GM19239 (cell line): ENCODE measurements at regions not wholly inside any gene's neighbourhood (a gene's known extent, or its start where the extent isn't known, plus 50 kb on each side); places are given as distances from the start of the nearest gene placed in this dataset.
A peak's percentile ranks its signal among the peaks of the same experiment; 100 is the strongest.
"Not testable (repeated sequence)": the region's sequence is repeated elsewhere in the genome, so short reads cannot be mapped to it uniquely, and the experiment has no call there.

Source experiments
- DNase-seq: peaks from one replicate; pipeline ENCODE4 v3.0.0; 2011; ENCODE audit warnings: low spot score; ENCODE audit not compliant: insufficient read length
- FAIRE-seq: peaks from 2 replicates; lab custom pipeline; 2011; peaks lifted over from hg19 to GRCh38; lab: Jason Lieb, UNC

DNA sequence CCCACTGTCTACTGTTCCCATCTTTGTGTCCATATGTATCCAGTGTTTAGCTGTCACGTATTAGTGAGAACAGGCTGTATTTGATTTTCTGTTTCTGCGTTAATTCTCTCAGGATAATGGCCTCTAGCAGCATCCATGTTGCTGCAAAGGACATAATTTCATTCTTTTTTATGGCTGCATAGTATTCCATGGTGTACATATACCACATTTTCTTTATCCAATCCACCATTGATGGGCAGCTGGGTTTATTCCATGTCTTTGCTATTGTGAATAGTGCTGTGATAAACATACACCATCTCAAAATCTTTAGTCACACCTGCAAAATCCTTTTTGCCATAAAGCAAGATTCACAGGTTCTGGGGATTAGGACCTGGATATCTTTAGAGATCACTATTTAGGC is 334.4 kb upstream of the CLINT1 start:
- not testable (repeated sequence) for FAIRE-seq, DNase-seq

DNA sequence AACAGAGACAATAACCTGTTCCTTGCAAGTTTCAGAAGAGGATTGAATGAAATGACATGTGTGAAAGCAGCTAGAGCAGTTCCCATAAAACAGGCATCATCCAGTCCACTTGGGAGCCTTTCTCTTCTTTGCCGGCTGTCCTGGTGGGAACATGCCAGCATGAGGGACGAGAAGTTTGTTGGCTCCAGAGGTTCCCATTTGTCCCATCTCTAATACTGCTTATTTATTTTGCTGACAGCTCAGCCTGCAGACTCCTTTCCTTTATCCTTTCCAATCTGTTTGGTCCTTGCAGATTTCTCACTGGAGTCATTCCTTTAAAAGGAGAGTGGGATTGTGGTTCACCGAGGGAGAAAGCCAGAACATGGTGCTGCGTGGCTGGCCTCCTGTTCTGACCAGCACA is 321.5 kb upstream of the CLINT1 start:
- DNase-seq, result no peak
- FAIRE-seq, result no peak

DNA sequence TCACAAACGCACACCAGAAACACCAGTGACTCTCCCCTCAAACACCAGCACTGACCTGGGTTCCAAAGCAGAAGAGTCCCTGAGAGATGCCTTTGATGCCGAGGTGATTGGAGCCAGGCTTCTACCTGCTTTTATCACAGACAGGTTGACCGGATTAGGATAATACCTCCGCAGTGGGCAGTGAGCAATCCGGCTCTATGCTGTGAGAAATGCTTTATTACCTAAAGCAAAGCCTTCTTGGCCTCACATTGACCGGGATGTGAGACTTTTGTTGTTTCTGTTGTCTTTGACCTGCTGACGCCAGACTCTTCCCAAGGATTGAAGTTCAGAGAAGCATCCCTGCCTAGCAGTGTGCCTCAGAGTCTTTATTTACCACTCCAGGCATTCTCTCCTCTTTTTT is 320.3 kb upstream of the CLINT1 start:
- DNase-seq (no peak), FAIRE-seq (no peak)

DNA sequence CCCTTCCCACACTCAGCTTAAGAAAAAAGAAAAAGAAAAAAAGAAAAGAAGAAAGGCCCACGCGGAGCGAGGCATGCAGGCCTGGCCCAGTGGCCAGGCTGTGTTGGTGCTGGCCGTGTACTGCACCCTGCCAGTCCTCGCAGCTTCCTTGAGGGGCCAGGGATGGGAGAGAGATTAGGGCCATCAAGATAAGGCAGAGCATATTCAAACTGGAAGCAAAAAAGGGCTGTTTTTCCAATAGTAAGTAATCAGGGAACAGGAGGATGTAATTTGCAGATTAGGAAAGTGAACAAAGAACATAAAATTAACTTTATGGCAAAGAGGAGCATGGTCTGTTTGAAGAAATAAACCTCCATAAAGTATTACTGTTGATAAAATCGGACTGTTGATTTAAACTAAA is 319.6 kb upstream of the CLINT1 start:
- FAIRE-seq, result no peak

DNA sequence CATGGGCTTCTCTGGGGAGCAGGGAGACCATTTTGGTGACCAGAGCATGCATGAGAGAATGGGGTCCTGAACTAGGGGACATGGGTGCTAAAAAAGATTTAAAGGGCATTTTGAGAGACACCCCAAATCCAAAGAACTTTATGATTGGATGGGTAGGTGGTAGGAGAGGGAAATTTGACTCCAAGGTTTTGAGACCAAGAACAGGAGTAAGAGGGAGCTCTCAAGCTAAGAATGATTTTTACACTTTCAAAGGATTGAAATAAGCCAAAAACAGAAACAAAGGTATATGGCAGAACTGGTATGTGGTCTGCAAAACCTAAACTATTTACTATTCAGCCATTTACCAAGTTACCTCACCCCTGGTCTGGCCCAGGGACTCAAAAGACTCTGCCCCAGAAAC is 318.2 kb upstream of the CLINT1 start:
- no peak for FAIRE-seq
- no peak for DNase-seq

More for the DNA sequence above, 319.6 kb upstream of the CLINT1 start:
- DNase-seq, result no peak

DNA sequence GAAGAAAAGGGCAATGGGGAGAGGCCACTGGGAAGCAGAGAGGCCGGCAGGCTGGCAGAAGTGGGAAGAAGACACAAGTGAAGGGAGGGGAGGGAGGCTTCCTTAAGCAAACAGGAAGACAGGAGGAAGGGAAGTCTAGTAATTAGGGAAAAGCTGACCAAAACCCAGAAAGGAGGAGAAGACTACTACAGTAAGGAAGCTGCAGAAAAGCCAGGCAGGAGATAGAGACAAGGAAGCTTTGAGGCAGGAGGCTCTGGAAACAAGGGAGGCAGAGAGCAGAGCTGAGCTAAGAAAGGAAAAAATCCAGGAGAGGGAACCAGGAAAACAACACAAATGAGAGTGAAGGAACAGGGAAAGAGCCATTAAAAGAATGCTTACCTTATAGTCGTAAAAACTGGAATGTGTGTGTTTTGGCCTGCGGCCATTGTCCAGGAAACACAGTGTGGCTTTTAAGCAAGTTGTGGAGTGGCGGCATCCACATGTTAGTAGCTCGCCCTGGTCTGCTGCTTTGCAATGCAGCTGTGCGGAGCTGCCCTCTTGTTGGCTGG is 317.1 kb upstream of the CLINT1 start:
- DNase-seq, result no peak
- no peak for FAIRE-seq

DNA sequence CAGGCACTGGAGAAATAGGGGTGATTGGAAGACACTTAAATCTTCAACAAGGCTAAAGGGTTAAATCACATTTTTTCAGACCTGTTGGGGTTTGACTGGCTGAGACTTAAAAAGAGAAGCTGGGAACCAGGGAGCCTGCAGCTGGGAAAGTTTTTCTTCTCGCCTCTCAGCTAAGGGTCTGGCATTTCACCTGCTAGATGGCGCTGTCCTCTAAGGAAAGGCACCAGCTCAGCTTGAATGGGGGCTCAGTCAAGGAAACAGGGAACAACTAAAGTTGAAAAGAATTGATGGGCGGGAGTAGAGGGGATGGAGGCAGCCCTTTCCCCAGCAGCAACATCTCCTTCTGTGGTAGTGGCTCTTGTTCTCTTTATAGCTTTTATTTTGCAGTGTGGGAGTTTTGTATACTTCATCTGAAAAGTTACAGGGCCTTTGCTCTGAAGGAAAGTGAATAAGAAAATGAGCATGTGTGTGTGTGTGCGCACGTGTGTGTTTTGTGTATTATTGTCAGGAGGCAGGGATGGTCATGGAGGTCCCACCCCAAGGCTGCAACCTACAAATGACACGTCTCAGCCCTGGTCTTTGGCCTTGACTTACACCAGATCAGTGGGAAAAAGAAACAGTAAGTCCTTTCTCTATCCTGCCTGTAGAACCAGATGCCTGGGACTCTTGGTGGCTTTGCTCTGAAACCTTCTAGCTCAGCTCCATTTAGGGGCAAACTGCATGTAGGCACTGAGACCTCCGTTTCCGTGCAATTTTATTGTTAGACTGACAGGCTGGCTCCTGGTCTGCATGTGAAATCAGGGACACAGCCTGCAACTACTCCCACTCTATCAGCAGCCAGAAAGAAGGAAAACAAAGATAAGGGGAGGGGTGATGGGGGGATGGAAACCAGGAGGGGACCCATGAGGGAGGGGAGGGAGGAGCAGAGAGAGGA is 316.2 kb upstream of the CLINT1 start:
- DNase-seq (peak; percentile 43), FAIRE-seq (peak; percentile 82)

DNA sequence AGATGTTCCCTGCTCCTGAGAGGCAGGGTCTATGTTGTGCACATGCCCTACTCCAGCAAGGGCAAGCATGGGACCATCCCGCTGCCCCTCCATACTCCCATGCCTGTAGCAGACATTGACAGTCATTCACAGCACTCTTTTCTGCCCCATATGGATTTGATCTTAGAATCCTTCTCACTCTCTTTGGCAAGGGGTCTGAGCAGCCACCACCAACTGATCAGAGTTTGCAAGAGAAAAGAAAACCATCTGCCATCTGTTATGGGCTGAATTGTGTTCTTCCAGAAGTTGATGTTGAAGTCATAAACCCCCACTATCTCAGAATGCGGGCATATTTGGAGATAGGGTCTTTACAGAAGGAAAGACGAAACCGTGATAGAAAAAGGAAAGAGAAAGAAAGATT is 315.1 kb upstream of the CLINT1 start:
- no peak for FAIRE-seq
- DNase-seq, result no peak

DNA sequence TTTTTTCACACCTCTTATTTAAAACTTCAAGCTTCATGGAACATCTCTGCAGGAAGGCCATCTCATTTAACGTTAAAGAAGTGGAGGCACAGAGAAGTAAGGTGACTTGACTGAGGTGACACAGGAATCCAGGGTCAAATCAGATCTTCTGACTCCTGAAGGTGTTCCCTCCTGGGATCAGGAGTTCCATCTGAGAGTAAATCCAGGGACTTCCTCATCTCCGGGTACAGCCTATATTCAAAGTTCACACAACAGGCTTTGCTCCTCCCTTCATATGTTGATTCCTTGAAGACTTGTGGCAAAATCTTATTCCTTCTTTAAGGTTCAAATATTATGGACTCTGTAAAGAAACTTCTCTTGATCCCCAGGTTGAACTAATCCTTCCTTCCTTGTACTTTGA is 313.1 kb upstream of the CLINT1 start:
- FAIRE-seq (no peak), DNase-seq (no peak)

DNA sequence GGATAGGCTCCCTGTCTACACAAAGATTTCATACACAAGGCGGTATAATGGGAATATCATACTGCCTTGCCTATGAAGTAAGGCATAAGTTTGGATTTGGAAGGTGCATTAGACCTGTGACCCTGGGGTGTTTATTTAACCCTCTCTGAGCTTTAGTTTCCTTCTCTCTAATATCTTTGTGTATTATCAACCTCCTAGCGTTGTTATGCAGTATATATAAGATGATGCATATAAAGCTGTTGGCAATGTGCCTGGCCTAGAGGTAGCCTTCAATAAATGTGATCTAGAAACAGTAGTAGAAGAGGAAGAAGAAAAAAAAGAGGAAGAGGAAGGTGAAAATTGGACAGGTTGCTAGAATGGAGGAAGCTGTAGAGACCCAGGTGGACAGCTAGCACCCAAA is 311.6 kb upstream of the CLINT1 start:
- FAIRE-seq (no peak), DNase-seq (no peak)

DNA sequence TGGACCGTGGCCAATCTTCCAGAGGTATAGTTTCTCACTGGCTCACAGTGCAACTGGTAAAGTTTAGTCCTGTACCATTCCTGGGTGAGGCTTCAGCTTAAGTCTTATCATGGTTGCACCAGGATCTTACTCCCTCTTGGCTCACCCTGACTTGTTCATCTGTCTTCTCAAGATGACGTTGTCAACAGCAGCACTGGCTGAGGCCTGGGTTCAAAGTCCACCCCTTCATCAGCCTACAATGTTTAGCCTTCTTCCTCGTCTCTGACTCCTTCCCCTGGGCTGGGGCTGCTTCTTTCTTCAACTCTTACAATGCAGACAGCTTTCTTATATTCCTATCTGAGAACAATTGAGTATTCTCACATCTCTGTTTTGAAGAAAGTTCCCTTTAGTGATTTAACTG is 311.1 kb upstream of the CLINT1 start:
- DNase-seq (no peak), FAIRE-seq (no peak)

DNA sequence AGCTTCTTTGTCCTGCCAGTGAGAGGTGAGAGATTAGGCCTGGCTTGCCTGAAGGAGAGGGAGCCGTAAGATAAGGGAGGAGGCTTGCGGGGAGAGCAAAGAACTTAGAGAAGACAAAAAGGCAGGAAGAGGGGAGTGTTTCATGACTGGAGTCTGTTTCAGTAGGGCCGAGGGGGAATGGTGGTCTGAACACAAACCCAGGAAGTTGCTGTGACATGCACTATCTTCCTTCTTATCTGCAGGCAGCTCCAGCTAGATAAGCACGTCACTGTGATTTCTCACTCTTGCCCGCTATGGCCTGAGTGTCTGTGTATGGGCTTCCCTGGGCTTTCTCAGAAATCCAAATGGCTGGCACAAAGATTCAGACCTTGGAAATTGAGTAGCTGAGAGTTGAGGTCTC is 307.5 kb upstream of the CLINT1 start:
- FAIRE-seq (no peak), DNase-seq (no peak)

DNA sequence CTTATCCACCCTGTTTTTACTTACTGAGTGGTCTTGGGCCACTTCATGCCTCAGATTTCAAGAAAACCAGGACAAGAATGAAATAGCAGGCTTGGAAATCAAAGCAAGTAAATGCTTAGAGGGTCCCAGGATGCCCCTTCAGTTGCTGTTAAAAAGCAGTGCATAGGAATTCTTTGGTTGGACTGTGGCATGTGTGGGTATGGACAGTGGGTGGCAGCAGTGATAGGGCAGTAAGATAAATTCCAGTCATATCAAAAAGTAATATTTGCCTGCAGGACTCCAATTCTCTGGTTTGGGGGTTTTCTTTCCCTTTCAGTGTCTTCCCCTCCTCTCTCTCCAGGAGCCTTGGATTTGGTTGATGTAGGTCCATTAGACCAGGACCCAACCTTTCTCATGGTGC is 306.7 kb upstream of the CLINT1 start:
- FAIRE-seq (no peak), DNase-seq (no peak)

DNA sequence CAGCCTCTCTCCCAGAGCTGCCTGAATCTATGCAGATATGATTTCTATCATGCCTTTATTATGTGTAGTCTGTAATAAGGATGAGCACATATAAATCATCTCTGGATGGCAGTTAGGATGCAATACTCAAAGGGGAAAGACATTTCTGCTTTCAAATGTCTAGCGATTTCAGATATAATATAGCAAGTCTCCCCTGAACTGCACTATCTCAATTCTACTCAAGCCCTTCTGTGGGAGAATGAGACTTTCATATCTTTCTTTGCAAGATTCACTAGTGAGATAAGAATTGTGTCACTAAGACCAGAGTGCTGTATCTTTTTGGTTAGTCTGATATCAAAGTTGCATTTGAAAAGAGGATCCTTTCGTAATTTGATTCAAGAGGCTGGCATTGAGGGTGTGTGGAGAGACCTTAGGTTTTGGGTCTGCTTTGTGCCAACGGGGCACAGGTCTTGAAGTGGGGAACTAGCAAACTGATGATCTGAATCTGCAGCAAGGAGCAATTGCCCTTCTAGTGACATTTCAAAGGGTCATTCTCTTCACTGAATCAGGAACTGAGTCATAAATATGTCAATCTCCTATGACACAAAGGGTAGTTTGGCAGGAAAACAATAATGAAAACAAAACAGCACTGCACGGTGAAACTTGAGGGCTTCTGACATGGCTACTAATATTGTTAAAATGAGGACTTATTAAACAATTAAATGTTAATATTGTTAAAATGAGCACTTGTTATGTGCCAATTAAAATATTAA is 305.5 kb upstream of the CLINT1 start:
- no peak for FAIRE-seq
- DNase-seq, result no peak

DNA sequence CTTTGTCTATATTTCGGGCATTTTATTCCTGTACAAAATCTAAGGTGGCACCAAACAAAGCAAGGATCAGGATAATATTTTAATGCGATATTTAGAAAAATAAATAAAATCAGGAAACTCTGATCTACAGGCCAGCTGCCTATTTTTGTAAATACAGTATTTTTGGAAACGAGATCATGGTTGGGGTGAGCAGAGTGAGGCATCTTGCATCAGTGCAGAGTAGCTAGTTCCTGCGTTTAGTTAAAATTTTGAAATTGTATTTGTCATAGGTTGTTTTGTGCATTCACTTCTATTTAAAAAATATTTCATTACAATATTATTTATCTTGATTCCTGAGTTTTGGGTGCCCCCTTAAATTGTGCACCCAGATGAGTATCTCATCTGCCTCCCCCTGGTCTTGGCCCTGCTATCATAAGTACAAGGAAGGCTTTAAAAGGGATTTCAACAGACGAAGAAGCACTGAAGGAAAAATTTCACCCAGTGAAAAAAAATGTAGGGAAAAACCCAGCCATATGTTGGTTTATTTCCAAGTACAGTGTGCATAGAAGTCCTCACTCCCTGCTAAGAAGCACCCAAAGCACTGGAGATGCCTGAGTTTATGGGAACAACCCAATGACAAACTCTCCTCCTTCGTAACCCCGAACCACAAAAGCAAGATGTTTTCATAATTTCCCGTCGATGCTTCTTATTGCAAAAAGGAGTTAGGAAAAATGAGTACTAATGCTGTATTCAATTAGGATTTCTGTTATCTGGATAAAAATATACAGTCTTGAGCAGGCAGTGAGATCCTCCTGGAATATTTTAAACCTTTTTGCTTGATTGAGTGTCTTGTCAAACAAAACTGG is 304.7 kb upstream of the CLINT1 start:
- FAIRE-seq (no peak), DNase-seq (no peak)

DNA sequence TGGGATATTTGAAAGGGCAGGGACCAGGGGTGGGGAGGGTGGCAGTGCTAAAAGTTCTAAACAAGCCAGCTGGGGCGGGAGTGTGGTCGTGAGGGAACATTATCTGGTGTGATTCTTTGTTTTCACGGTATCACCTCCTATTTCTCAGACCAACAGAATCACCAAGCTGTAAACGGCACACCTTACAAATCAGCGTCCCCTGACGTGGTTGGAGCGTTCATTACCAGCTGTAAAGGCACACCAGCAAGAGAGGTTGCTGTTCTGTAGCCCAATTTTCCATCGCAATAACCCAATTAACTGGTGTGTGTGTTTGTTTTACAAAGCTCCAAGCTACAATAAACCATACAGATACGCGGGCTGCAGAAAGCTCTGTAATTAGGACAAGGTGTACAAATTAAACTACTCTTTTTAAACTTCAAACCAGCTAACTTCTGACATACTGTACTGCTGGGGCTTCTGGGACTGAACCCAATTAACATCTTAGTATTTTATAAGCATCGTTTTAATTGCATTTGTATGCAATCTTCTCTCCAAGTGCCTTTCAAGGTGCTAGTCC is 303.6 kb upstream of the CLINT1 start:
- DNase-seq, result no peak
- FAIRE-seq, result no peak

DNA sequence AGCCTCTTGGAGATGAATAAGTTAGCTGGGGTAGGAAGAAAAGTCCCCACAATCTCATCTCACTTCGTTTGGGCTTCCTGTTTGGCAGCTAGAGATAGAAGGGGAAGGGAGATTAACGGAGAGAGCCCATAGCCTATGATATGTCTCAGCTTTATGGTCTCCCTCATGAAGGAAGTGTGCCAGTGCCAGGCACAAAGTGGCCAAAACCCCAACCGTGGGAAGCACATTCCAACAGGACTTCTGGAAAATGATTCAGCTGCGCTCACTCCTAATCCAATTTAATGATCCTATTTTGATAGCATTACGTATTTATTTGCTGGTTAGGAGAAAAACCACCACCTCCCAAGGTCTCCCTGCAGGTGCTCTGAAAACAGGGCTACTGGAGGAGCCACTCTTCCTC is 303.1 kb upstream of the CLINT1 start:
- no peak for DNase-seq

DNA sequence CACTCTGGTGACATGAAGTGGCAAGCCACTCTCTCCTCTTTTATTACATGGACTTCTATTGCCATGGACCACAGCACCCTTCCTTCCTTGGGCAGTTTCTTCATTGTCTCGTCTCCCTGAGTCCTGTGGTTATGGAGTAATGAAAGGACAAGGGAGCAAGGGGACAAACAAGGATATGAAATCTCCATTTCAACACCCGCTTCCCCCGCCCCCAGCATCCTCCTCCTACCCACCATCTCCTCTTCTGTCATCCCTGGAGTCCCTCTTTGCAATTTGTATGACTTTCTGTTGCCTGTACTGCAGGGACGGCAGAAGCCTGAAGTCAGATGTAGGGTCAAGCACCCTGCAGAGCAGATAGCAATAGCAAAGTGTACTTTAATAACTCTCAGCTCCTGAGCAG is 300.7 kb upstream of the CLINT1 start:
- no peak for DNase-seq
- no peak for FAIRE-seq

More for the DNA sequence above, 303.1 kb upstream of the CLINT1 start:
- FAIRE-seq, result no peak

DNA sequence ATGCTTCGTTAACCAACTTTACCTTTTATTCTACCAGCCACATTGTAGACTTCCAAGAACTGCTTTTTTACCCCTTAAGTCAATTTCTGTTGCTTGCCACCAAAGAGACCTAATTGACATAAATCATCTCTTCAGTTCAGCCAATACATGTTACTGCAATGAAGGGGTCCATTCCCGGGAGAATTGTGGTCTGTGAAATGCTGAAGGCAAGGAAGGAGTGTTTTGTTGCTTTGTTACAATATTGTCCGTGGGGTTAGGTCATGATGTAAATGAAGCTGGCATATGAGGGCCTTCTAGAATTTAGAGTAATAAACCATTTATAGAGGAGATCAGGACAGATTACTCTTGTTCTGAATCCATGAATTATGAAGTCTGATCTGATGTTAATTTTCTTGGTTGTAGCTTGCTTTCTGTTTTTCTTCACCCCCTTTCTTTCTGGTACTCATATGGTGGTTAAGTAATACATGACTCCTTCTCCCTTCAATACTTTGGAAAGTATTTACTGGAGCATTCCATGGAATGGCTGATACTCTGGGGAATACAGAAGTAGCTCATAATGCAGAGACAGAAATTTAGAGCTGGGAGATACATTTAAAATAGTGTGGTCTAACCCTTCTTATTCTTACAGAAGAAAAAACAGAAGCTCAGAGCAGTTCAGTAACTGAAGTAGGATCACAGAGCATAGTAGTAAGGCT is 297.0 kb upstream of the CLINT1 start:
- FAIRE-seq (no peak), DNase-seq (no peak)
